ENCODE measurements at regions not wholly inside any gene's neighbourhood (a gene's known extent, or its start where the extent isn't known, plus 50 kb on each side); places are given as distances from the start of the nearest gene placed in this dataset.

DNA sequence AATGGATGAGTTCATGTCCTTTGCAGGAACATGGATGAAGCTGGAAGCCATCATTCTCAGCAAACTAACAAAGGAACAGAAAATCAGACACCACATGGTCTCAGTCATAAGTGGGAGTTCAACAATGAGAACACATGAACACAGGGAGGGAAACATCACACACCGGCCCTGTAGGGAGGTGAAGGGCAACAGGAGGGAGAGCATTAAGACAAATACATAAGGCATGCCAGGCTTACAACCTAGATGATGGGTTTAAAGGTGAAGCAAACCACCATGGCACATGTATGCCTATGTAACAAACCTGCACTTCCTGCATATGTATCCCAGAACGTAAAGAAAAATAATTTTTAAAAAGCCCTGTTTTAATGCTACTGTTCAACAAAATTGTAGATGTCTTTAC lies 914.2 kb upstream of the ATXN7L3B start:
- TF ChIP-seq YY1 (IDR thresholded peaks at IDR 0.05; ENCODE audit: insufficient read depth, insufficient read length) (no peak), ZNF274 (IDR thresholded peaks at IDR 0.05; ENCODE audit: low read depth, low read length) (no peak), SUZ12 (IDR thresholded peaks at IDR 0.05; ENCODE audit: extremely low read depth, insufficient read depth, insufficient read length) (no peak)
